GM18511 (cell line): ENCODE measurements at regions not wholly inside any gene's neighbourhood (a gene's known extent, or its start where the extent isn't known, plus 50 kb on each side); places are given as distances from the start of the nearest gene placed in this dataset.
"Not testable (repeated sequence)": the region's sequence is repeated elsewhere in the genome, so short reads cannot be mapped to it uniquely, and the experiment has no call there.

ENCODE experiments used
- ATAC-seq: cut with Tn5 transposase; IDR thresholded peaks from one replicate; pipeline ENCODE4 v1.9.1; 2021; ENCODE audit warnings: mild to moderate bottlenecking, moderate library complexity; ENCODE audit not compliant: unreplicated experiment

GRCh38 chr21:33974513-33975468, 59.2 kb upstream of the ATP5PO start:
- ATAC-seq, result no peak

GRCh38 chr21:33973268-33973667, 57.7 kb upstream of the ATP5PO start:
- no peak for ATAC-seq

DNA sequence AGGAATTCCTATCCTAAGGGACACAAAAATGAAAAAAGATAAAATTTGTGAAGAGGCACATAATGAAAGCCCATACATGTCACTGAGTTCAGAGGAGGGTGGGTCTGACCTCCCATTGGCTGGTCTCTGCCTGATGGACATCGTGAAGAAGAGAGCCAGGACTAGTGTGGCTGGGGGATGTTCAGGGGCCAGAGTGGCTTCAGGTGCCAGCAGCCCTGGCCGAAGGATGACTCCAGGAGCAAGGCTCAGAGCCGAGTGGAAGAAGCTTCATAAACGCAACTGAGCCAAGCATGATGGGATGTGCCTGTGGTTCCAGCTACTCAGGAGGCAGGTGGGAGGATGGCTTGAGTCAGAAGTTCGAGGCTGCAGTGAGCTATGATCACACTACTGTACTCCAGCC, 56.9 kb upstream of the ATP5PO start:
- no peak for ATAC-seq

DNA sequence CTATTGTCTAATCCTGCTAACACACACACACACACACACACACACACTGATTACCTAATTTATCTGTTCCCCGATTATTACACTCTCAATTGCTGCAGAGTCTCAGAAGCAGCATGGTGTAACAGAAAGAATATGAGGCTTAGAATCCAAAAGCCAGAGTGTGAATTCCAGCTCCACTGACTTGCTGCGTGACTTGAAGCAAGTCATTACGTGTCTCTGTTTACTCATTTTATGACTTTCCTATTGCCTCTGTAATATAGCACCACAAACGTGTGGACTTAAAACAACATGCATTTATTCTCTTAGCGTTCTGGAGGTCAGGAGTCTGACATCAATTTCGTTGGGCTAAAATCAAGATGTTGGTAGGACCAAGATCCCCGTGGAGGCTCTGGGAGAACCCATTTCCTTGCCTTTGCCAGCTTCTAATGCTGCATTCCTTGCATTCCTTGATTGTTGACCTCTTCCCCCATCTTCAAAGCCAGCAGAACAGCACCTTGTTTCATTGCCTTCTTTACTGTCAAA, 55.9 kb upstream of the ATP5PO start:
- ATAC-seq, result no peak

- ATAC-seq, result no peak
Measured at GRCh38 chr21:33969581-33969980, 54.0 kb upstream of the ATP5PO start.

DNA sequence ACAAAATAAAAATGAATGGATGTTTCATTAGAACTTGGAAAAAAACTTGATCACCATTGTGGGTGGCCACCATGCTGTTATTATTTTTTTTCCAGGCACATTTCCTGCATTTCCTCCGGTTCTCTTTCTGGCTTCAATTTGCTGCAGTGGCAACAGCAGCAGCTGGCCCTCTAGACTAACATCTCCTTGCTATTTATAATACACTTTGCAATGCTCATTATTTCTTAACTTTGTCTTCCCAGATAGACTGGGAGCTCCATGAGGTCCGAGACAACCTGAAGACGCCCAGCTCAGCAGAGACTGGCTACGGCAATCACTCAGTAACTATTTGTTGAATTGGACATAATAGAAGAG, 53.4 kb upstream of the ATP5PO start:
- no peak for ATAC-seq

DNA sequence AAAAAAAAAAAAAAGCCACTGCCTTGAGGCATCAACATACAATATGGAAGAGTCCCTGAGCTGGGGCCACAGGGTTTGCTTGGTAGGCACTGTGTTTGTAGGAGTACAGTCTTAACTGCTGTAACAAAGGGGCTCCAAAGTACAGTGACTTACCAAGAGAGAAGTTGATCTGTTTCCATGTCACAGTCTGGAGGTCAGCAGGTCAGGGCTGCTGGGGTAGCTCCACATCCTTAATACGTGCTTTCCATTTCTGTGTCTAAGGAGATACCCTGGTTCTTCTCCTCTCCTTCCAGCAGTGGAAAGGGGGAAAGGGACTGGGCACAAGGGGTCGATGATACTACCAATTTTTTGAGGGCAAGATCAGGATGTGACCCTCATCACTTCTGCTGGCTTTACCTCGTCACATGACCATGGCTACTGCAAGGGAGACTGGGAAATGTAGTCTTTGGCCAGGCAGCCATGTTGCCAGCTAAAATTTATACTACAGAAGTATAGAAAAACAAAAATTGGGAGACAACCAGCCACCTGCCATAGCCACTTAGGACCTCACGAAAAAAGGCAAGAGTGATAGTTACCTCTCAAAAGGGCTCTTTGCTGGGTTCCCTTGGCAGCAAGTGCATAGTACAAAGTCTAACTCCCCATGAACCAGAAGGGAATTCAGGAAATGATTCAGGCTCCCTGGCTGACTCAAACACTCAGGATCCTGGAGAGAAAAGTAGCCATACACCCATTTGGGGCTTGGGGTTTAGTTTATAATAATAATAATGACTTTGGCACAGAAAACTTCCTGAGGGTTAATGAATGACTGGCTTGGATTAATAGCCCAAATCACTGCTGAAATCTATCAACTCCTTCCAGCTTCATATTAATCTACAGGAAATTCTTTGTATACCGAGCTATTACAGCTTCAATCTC, 52.7 kb upstream of the ATP5PO start:
- ATAC-seq, result no peak

GRCh38 chr21:33967086-33967571, 51.5 kb upstream of the ATP5PO start:
- ATAC-seq, result no peak

GRCh38 chr21:33966324-33966949, 50.8 kb upstream of the ATP5PO start:
- ATAC-seq, result no peak

DNA sequence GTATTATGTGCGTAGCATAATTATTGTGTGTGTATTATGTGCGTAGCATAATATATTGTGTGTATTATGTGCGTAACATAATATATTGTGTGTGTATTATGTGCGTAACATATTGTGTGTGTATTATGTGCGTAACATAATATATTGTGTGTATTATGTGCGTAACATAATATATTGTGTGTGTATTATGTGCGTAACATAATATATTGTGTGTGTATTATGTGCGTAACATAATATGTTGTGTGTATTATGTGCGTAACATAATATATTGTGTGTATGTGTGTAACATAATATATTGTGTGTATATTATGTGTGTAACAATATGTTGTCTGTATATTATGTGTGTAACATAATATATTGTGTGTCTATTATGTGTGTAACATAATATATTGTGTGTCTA, 50.1 kb upstream of the ATP5PO start:
- ATAC-seq, result not testable (repeated sequence)
